Uterus (tissue), 2 donors: ENCODE measurements at regions not wholly inside any gene's neighbourhood (a gene's known extent, or its start where the extent isn't known, plus 50 kb on each side); places are given as distances from the start of the nearest gene placed in this dataset.

Source experiments
- POLR2A ChIP-seq, 2 donors: fragments of 450-650 bp; IDR thresholded peaks; one replicate each; pipeline ENCODE4 v1.6.1; 2016; ENCODE audit warnings: antibody characterized with exemption in 2 of 2, mild to moderate bottlenecking in 1 of 2, moderate library complexity in 1 of 2
- TF ChIP-seq, protein P1 (sequence below), 4 experiments: fragments of 200-600 bp in 2 of 4; fragments of 450-650 bp in 2 of 4; sonication (generic) in 2 of 4; IDR thresholded peaks; one replicate each; pipeline ENCODE4 v1.5.1; 2016 to 2019; ENCODE audit warnings: antibody characterized with exemption in 4 of 4, mild to moderate bottlenecking in 2 of 4, moderate library complexity in 1 of 4

DNA sequence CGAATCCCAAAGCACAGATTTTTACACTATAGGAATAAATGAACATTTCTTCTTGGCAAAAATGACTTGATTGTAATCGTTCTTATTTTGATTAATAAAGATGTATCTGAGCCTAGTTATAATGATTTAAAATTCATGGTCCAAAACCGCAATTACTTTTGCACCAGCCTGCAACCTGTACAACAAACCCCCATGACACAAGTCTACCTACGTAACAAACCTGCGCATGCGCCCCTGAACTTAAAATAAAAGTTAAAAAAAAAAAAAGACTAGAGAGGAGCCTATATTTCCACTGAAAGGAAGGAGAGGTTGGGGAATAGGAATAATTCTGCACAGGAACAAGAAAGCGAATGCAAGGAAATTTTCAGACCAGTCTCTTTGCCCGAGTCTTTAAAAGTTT lies 145.2 kb downstream of the SCARB1 start:
- TF ChIP-seq, protein P1, sequence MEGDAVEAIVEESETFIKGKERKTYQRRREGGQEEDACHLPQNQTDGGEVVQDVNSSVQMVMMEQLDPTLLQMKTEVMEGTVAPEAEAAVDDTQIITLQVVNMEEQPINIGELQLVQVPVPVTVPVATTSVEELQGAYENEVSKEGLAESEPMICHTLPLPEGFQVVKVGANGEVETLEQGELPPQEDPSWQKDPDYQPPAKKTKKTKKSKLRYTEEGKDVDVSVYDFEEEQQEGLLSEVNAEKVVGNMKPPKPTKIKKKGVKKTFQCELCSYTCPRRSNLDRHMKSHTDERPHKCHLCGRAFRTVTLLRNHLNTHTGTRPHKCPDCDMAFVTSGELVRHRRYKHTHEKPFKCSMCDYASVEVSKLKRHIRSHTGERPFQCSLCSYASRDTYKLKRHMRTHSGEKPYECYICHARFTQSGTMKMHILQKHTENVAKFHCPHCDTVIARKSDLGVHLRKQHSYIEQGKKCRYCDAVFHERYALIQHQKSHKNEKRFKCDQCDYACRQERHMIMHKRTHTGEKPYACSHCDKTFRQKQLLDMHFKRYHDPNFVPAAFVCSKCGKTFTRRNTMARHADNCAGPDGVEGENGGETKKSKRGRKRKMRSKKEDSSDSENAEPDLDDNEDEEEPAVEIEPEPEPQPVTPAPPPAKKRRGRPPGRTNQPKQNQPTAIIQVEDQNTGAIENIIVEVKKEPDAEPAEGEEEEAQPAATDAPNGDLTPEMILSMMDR (IDR thresholded peaks at IDR 0.05) = no peak
- no peak for TF ChIP-seq POLR2A (IDR thresholded peaks at IDR 0.05)
